ENCODE measurements at regions not wholly inside any gene's neighbourhood (a gene's known extent, or its start where the extent isn't known, plus 50 kb on each side); places are given as distances from the start of the nearest gene placed in this dataset.

- DNase-seq (ENCODE audit: low read depth in 2 of 2, low spot score in 1 of 2) = no peak
Measured at GRCh38 chr22:49166211-49166610, 661.5 kb downstream of the BRD1 start.

GRCh38 chr22:49164773-49165320, 662.8 kb downstream of the BRD1 start:
- DNase-seq (ENCODE audit: low read depth in 2 of 2, low spot score in 1 of 2) = no peak

GRCh38 chr22:49163960-49164690, 663.5 kb downstream of the BRD1 start:
- no peak for DNase-seq (ENCODE audit: low read depth in 2 of 2, low spot score in 1 of 2)

- no peak for DNase-seq (ENCODE audit: low read depth in 2 of 2, low spot score in 1 of 2)
Measured at GRCh38 chr22:49163258-49163959, 664.3 kb downstream of the BRD1 start.

GRCh38 chr22:49162841-49163240, 664.8 kb downstream of the BRD1 start:
- no peak for DNase-seq (ENCODE audit: low read depth in 2 of 2, low spot score in 1 of 2)

- no peak for DNase-seq (ENCODE audit: low read depth in 2 of 2, low spot score in 1 of 2)
Measured at GRCh38 chr22:49161002-49161850, 666.4 kb downstream of the BRD1 start.

GRCh38 chr22:49160261-49161001, 667.2 kb downstream of the BRD1 start:
- DNase-seq (ENCODE audit: low read depth in 2 of 2, low spot score in 1 of 2) = no peak

- no peak for DNase-seq (ENCODE audit: low read depth in 2 of 2, low spot score in 1 of 2)
Measured at GRCh38 chr22:49159711-49160110, 668.0 kb downstream of the BRD1 start.

GRCh38 chr22:49158741-49159564, 668.7 kb downstream of the BRD1 start:
- no peak for DNase-seq (ENCODE audit: low read depth in 2 of 2, low spot score in 1 of 2)

GRCh38 chr22:49157529-49158339, 669.9 kb downstream of the BRD1 start:
- DNase-seq (ENCODE audit: low read depth in 2 of 2, low spot score in 1 of 2) = no peak

GRCh38 chr22:49156662-49157285, 670.9 kb downstream of the BRD1 start:
- DNase-seq (ENCODE audit: low read depth in 2 of 2, low spot score in 1 of 2) = no peak

GRCh38 chr22:49155770-49156580, 671.7 kb downstream of the BRD1 start:
- no peak for DNase-seq (ENCODE audit: low read depth in 2 of 2, low spot score in 1 of 2)

- DNase-seq (ENCODE audit: low read depth in 2 of 2, low spot score in 1 of 2) = no peak
Measured at GRCh38 chr22:49155039-49155769, 672.5 kb downstream of the BRD1 start.

- no peak for DNase-seq (ENCODE audit: low read depth in 2 of 2, low spot score in 1 of 2)
Measured at GRCh38 chr22:49154433-49154832, 673.2 kb downstream of the BRD1 start.

- no peak for DNase-seq (ENCODE audit: low read depth in 2 of 2, low spot score in 1 of 2)
Measured at GRCh38 chr22:49153921-49154320, 673.8 kb downstream of the BRD1 start.

- DNase-seq (ENCODE audit: low read depth in 2 of 2, low spot score in 1 of 2) = no peak
Measured at GRCh38 chr22:49152939-49153770, 674.5 kb downstream of the BRD1 start.

Data from stimulated activated CD8-positive, alpha-beta memory T cell treated with anti-CD3 and anti-CD28 coated beads, Interleukin-4, amount 100 ng/mL, for 4 hours (primary cell).